ENCODE measurements at regions not wholly inside any gene's neighbourhood (a gene's known extent, or its start where the extent isn't known, plus 50 kb on each side); places are given as distances from the start of the nearest gene placed in this dataset.

GRCh38 chr20:40811004-40811403, 122.0 kb upstream of the MAFB start:
- no peaks in the 10 kb centered on the region; the same call in 1 of the 2 replicates for H3K36me3 ChIP-seq (ENCODE audit: control insufficient read depth, insufficient read depth, low read length)
- no peak overlapping the region for H3K4me3 ChIP-seq (ENCODE audit: low read depth in 2 of 2, low read length in 2 of 2)
- CTCF ChIA-PET: interaction anchor here (0.6 kb wide), 1 partner anchor 150 kb away, joined by 3 read pairs; no protein-coding TSS in a partner anchor
- TF ChIP-seq, protein P1, sequence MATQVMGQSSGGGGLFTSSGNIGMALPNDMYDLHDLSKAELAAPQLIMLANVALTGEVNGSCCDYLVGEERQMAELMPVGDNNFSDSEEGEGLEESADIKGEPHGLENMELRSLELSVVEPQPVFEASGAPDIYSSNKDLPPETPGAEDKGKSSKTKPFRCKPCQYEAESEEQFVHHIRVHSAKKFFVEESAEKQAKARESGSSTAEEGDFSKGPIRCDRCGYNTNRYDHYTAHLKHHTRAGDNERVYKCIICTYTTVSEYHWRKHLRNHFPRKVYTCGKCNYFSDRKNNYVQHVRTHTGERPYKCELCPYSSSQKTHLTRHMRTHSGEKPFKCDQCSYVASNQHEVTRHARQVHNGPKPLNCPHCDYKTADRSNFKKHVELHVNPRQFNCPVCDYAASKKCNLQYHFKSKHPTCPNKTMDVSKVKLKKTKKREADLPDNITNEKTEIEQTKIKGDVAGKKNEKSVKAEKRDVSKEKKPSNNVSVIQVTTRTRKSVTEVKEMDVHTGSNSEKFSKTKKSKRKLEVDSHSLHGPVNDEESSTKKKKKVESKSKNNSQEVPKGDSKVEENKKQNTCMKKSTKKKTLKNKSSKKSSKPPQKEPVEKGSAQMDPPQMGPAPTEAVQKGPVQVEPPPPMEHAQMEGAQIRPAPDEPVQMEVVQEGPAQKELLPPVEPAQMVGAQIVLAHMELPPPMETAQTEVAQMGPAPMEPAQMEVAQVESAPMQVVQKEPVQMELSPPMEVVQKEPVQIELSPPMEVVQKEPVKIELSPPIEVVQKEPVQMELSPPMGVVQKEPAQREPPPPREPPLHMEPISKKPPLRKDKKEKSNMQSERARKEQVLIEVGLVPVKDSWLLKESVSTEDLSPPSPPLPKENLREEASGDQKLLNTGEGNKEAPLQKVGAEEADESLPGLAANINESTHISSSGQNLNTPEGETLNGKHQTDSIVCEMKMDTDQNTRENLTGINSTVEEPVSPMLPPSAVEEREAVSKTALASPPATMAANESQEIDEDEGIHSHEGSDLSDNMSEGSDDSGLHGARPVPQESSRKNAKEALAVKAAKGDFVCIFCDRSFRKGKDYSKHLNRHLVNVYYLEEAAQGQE (IDR thresholded peaks at IDR 0.05; ENCODE audit: insufficient read depth in 1 of 2, low read depth in 2 of 2, low read length in 1 of 2): no peak
- TF ChIP-seq SIN3A (IDR thresholded peaks at IDR 0.05; ENCODE audit: borderline replicate concordance, insufficient read depth, low read depth, low read length) (no peak), POLR2AphosphoS5 (IDR thresholded peaks at IDR 0.05; ENCODE audit: low read depth, low read length) (no peak), TCF7L2 (IDR thresholded peaks at IDR 0.05; ENCODE audit: low read depth, low read length) (no peak)
- TF ChIP-seq, protein P2, sequence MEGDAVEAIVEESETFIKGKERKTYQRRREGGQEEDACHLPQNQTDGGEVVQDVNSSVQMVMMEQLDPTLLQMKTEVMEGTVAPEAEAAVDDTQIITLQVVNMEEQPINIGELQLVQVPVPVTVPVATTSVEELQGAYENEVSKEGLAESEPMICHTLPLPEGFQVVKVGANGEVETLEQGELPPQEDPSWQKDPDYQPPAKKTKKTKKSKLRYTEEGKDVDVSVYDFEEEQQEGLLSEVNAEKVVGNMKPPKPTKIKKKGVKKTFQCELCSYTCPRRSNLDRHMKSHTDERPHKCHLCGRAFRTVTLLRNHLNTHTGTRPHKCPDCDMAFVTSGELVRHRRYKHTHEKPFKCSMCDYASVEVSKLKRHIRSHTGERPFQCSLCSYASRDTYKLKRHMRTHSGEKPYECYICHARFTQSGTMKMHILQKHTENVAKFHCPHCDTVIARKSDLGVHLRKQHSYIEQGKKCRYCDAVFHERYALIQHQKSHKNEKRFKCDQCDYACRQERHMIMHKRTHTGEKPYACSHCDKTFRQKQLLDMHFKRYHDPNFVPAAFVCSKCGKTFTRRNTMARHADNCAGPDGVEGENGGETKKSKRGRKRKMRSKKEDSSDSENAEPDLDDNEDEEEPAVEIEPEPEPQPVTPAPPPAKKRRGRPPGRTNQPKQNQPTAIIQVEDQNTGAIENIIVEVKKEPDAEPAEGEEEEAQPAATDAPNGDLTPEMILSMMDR (IDR thresholded peaks at IDR 0.05): no peak
- intact Hi-C loops (cut with micrococcal nuclease; ENCODE audit: unreplicated experiment): no loop called here
- in situ Hi-C loops (cut with HindIII; ENCODE audit: low pct_unique_long_range_greater_than_20kb, low sequenced_read_pairs): no loop called here
- no peak overlapping the region for H3K27ac ChIP-seq (ENCODE audit: low read length)
- no peaks in the 10 kb centered on the region for H3K9me3 ChIP-seq (ENCODE audit: control insufficient read depth, insufficient read depth, low read depth, low read length)
- ATAC-seq (no peak), DNase-seq (ENCODE audit: low read depth, low spot score) (no peak)
- peaks cover 15% of the 10 kb centered on the region for H3K27me3 ChIP-seq (ENCODE audit: control insufficient read depth, insufficient read depth, low read length)
- BruUV-seq (replicated peaks): no TSS peak
- no peaks in the 10 kb centered on the region for H3K4me1 ChIP-seq (ENCODE audit: control insufficient read depth, insufficient read depth, low read length)
- POLR2A ChIA-PET: no interaction called here

DNA sequence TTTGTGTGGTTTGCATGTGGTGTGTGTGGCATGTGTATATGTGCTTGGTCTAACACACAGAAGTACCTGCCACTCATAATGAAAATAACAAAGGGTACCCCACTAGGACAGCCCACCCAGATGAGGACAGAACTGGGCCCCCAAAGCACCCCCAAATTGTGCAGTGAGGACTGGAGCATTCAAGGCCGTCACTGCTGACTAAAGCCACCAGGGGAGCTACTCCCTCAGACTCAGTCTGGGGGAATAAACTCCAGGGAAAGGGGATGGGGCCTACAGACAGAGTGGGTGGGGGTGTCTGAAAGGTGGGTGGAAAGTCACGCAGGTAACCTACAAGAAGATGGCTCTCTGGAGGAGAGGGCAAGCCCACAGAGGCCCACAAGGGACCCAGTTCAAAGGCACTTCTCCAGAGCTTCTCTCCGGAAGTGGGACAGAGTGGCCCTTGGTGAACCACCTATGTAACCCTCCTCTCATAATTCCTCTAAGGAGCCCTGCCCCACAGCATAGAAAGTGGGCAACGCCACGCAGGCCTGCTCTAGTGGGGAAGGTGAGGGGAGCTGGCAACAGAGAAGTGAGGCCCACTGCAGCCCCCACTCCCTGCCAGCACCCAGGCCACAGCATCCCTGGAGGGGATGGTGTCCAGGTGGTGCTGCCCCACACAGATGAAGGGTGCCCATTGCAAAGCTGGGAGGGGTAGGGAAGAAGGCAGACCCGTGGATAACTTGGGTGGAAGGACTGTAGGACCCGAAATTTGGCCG, 122.8 kb upstream of the MAFB start:
- intact Hi-C loops (cut with micrococcal nuclease; ENCODE audit: unreplicated experiment): no loop called here
- no peaks in the 10 kb centered on the region for H3K4me1 ChIP-seq (ENCODE audit: control insufficient read depth, insufficient read depth, low read length)

More for the DNA sequence above, 122.8 kb upstream of the MAFB start:
- in situ Hi-C loops (cut with HindIII; ENCODE audit: low pct_unique_long_range_greater_than_20kb, low sequenced_read_pairs): no loop called here
- Histone ChIP-seq H3K27me3 (ENCODE audit: control insufficient read depth, insufficient read depth, low read length) (peaks cover 15% of the 10 kb centered on the region), H3K4me3 (ENCODE audit: low read depth in 2 of 2, low read length in 2 of 2) (no peak overlapping the region), H3K27ac (ENCODE audit: low read length) (no peak overlapping the region), H3K9me3 (ENCODE audit: control insufficient read depth, insufficient read depth, low read depth, low read length) (no peaks in the 10 kb centered on the region), H3K36me3 (ENCODE audit: control insufficient read depth, insufficient read depth, low read length) (no peaks in the 10 kb centered on the region; the same call in 1 of the 2 replicates)
- POLR2A ChIA-PET: no interaction called here
- DNase-seq (ENCODE audit: low read depth, low spot score): no peak
- no TSS peak for BruUV-seq (replicated peaks)
- ATAC-seq: no peak
- CTCF ChIA-PET: interaction anchor here (0.6 to 1.1 kb wide), 3 partner anchors 149 to 386 kb away, joined by 3 to 9 read pairs (median 3); no protein-coding TSS in a partner anchor
- TF ChIP-seq SIN3A (IDR thresholded peaks at IDR 0.05; ENCODE audit: borderline replicate concordance, insufficient read depth, low read depth, low read length): no peak
- no peak for TF ChIP-seq POLR2AphosphoS5 (IDR thresholded peaks at IDR 0.05; ENCODE audit: low read depth, low read length)
- TF ChIP-seq TCF7L2 (IDR thresholded peaks at IDR 0.05; ENCODE audit: low read depth, low read length): no peak
- TF ChIP-seq, protein P1 (IDR thresholded peaks at IDR 0.05; ENCODE audit: insufficient read depth in 1 of 2, low read depth in 2 of 2, low read length in 1 of 2): no peak
- TF ChIP-seq, protein P2 (IDR thresholded peaks at IDR 0.05): no peak

All from Panc1 (cell line).